ENCODE measurements at regions not wholly inside any gene's neighbourhood (a gene's known extent, or its start where the extent isn't known, plus 50 kb on each side); places are given as distances from the start of the nearest gene placed in this dataset.

DNA sequence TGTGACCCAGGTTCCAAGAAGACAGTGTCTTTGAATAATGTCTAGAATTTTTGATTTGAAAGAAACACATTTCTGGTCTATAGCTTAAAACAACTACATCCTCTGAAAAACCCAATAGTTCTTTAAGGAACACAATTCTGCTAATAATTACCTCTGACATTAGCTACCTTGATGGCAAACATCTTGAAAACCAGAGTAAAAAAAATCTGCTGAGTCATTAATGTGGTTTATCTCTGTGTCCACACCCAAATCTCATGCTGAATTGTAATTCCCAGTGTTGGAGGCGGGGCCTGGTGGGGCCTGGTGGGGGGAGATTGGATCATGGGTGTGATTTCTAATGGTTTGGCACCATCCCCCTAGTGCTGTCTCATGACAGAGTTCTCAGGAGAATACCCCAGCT lies 1233.8 kb downstream of the NLGN4X start:
- TF ChIP-seq, protein P1, sequence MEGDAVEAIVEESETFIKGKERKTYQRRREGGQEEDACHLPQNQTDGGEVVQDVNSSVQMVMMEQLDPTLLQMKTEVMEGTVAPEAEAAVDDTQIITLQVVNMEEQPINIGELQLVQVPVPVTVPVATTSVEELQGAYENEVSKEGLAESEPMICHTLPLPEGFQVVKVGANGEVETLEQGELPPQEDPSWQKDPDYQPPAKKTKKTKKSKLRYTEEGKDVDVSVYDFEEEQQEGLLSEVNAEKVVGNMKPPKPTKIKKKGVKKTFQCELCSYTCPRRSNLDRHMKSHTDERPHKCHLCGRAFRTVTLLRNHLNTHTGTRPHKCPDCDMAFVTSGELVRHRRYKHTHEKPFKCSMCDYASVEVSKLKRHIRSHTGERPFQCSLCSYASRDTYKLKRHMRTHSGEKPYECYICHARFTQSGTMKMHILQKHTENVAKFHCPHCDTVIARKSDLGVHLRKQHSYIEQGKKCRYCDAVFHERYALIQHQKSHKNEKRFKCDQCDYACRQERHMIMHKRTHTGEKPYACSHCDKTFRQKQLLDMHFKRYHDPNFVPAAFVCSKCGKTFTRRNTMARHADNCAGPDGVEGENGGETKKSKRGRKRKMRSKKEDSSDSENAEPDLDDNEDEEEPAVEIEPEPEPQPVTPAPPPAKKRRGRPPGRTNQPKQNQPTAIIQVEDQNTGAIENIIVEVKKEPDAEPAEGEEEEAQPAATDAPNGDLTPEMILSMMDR (IDR thresholded peaks at IDR 0.05): no peak
- TF ChIP-seq POLR2A (IDR thresholded peaks at IDR 0.05): no peak

All from lower leg skin (tissue), 3 donors.